IPS DF 6.9 (cell line): ENCODE measurements at regions not wholly inside any gene's neighbourhood (a gene's known extent, or its start where the extent isn't known, plus 50 kb on each side); places are given as distances from the start of the nearest gene placed in this dataset.
"Not testable (repeated sequence)": the region's sequence is repeated elsewhere in the genome, so short reads cannot be mapped to it uniquely, and the experiment has no call there.

ENCODE experiments used
- DNase-seq: peaks from one replicate; pipeline ENCODE4 v3.0.0-alpha.2; 2013; ENCODE audit warnings: low read depth, low spot score
- H3K27ac ChIP-seq: one replicate; pipeline ENCODE4 v1.5.1; 2013; ENCODE audit warnings: low read length, control low read depth
- H3K27me3 ChIP-seq: 2 replicates; pipeline ENCODE4 v1.6.1; 2013; ENCODE audit warnings: mild to moderate bottlenecking, low read length; ENCODE audit not compliant: control insufficient read depth, insufficient read depth
- H3K36me3 ChIP-seq: 2 replicates; pipeline ENCODE4 v1.6.1; 2013; ENCODE audit warnings: low read length; ENCODE audit not compliant: control insufficient read depth, insufficient read depth
- H3K4me1 ChIP-seq: 2 replicates; pipeline ENCODE4 v1.6.1; 2013; ENCODE audit warnings: low read length; ENCODE audit not compliant: control insufficient read depth, insufficient read depth
- H3K4me3 ChIP-seq: 2 replicates; pipeline ENCODE4 v1.5.1; 2013; ENCODE audit warnings: mild to moderate bottlenecking, low read length
- H3K9me3 ChIP-seq: 2 replicates; pipeline ENCODE4 v1.6.1; 2013; ENCODE audit warnings: low read length, inconsistent platforms; ENCODE audit not compliant: control insufficient read depth, insufficient read depth
- WGBS: extraction: QIAGEN DNeasy Blood & Tissue Kit; methylation state at CpG from one replicate; pipeline ENCODE4 v1.1.7; 2013; ENCODE audit warnings: mixed read lengths, missing lambda C conversion rate; ENCODE audit not compliant: insufficient read length, insufficient coverage; 5-methylcytosine and 5-hydroxymethylcytosine counted together

- H3K27me3 ChIP-seq, H3K4me3 ChIP-seq, H3K27ac ChIP-seq, H3K4me1 ChIP-seq, DNase-seq, H3K36me3 ChIP-seq: not testable (repeated sequence)
- WGBS: no CpG with 5 or more reads among the region's 13 CpGs
- H3K9me3 ChIP-seq: peaks cover 24% of the 10 kb centered on the region
These were observed 4492.7 kb upstream of the OR11H1 start for GRCh38 chr22:11035031-11035873.

- H3K9me3 ChIP-seq: peaks cover 18% of the 10 kb centered on the region; the same call in 1 of the 2 replicates
- not testable (repeated sequence) for H3K4me1 ChIP-seq, DNase-seq, H3K4me3 ChIP-seq, H3K27me3 ChIP-seq, H3K36me3 ChIP-seq, H3K27ac ChIP-seq
- no CpG with 5 or more reads among the region's 1 CpG for WGBS
These were observed 4490.7 kb upstream of the OR11H1 start for GRCh38 chr22:11037314-11037713.

- not testable (repeated sequence) for DNase-seq, H3K4me1 ChIP-seq, H3K4me3 ChIP-seq, H3K27me3 ChIP-seq, H3K36me3 ChIP-seq, H3K27ac ChIP-seq
- H3K9me3 ChIP-seq: peaks cover 18% of the 10 kb centered on the region; the same call in 1 of the 2 replicates
- WGBS: no CpG with 5 or more reads among the region's 2 CpGs
These were observed 4490.2 kb upstream of the OR11H1 start for GRCh38 chr22:11037814-11038213.

GRCh38 chr22:11038786-11039185 is 4489.2 kb upstream of the OR11H1 start:
- not testable (repeated sequence) for DNase-seq, H3K27ac ChIP-seq, H3K4me3 ChIP-seq, H3K36me3 ChIP-seq, H3K27me3 ChIP-seq, H3K4me1 ChIP-seq
- peaks cover 21% of the 10 kb centered on the region for H3K9me3 ChIP-seq
- WGBS: no CpG with 5 or more reads among the region's 7 CpGs

- 100% methylated on average over 1 of the region's 9 CpGs for WGBS
These were observed 4486.6 kb upstream of the OR11H1 start for GRCh38 chr22:11041416-11041815.

GRCh38 chr22:11042116-11042515 is 4485.9 kb upstream of the OR11H1 start:
- Histone ChIP-seq H3K27me3 (no peaks in the 10 kb centered on the region), H3K36me3 (no peaks in the 10 kb centered on the region; the same call in 1 of the 2 replicates), H3K9me3 (peaks cover 13% of the 10 kb centered on the region), H3K27ac (no peak overlapping the region), H3K4me3 (no peak overlapping the region), H3K4me1 (no peaks in the 10 kb centered on the region)
- DNase-seq: no peak
- WGBS: no CpG with 5 or more reads among the region's 6 CpGs

More at GRCh38 chr22:11041416-11041815, 4486.6 kb upstream of the OR11H1 start:
- H3K4me3 ChIP-seq, H3K36me3 ChIP-seq, H3K27me3 ChIP-seq, H3K4me1 ChIP-seq, DNase-seq, H3K27ac ChIP-seq: not testable (repeated sequence)
- H3K9me3 ChIP-seq: peaks cover 16% of the 10 kb centered on the region

GRCh38 chr22:11043289-11043688 is 4484.7 kb upstream of the OR11H1 start:
- not testable (repeated sequence) for H3K9me3 ChIP-seq, H3K4me1 ChIP-seq

GRCh38 chr22:11048884-11049283 is 4479.1 kb upstream of the OR11H1 start:
- H3K27ac ChIP-seq, H3K4me3 ChIP-seq, H3K4me1 ChIP-seq, DNase-seq, H3K27me3 ChIP-seq, H3K36me3 ChIP-seq, H3K9me3 ChIP-seq: not testable (repeated sequence)
- WGBS: no CpG with 5 or more reads among the region's 1 CpG

More at GRCh38 chr22:11043289-11043688, 4484.7 kb upstream of the OR11H1 start:
- H3K4me3 ChIP-seq, H3K36me3 ChIP-seq, H3K27ac ChIP-seq, H3K27me3 ChIP-seq, DNase-seq: not testable (repeated sequence)

GRCh38 chr22:11050226-11050625 is 4477.8 kb upstream of the OR11H1 start:
- not testable (repeated sequence) for H3K4me1 ChIP-seq, H3K4me3 ChIP-seq, H3K36me3 ChIP-seq, H3K27ac ChIP-seq, DNase-seq, H3K27me3 ChIP-seq
- peaks cover 10% of the 10 kb centered on the region for H3K9me3 ChIP-seq
- WGBS: no CpG with 5 or more reads among the region's 11 CpGs

- DNase-seq, H3K4me3 ChIP-seq, H3K27me3 ChIP-seq, H3K27ac ChIP-seq, H3K4me1 ChIP-seq, H3K36me3 ChIP-seq: not testable (repeated sequence)
- H3K9me3 ChIP-seq: peaks cover 16% of the 10 kb centered on the region
- no CpG with 5 or more reads among the region's 9 CpGs for WGBS
These were observed 4476.4 kb upstream of the OR11H1 start for GRCh38 chr22:11051401-11052112.
